ENCODE measurements at regions not wholly inside any gene's neighbourhood (a gene's known extent, or its start where the extent isn't known, plus 50 kb on each side); places are given as distances from the start of the nearest gene placed in this dataset.

GRCh38 chr3:159340877-159341500 is 539.1 kb downstream of the MFSD1 start:
- TF ChIP-seq, protein P1, sequence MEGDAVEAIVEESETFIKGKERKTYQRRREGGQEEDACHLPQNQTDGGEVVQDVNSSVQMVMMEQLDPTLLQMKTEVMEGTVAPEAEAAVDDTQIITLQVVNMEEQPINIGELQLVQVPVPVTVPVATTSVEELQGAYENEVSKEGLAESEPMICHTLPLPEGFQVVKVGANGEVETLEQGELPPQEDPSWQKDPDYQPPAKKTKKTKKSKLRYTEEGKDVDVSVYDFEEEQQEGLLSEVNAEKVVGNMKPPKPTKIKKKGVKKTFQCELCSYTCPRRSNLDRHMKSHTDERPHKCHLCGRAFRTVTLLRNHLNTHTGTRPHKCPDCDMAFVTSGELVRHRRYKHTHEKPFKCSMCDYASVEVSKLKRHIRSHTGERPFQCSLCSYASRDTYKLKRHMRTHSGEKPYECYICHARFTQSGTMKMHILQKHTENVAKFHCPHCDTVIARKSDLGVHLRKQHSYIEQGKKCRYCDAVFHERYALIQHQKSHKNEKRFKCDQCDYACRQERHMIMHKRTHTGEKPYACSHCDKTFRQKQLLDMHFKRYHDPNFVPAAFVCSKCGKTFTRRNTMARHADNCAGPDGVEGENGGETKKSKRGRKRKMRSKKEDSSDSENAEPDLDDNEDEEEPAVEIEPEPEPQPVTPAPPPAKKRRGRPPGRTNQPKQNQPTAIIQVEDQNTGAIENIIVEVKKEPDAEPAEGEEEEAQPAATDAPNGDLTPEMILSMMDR (conservative IDR thresholded peaks at IDR 0.05 in 1 of 2, IDR thresholded peaks at IDR 0.05 in 1 of 2; ENCODE audit: low read depth in 1 of 2, low read length in 2 of 2), result no peak
- TF ChIP-seq EZH2 (IDR thresholded peaks at IDR 0.05; ENCODE audit: low read length, missing control alignments), result no peak
